Body of pancreas (tissue), 4 donors: ENCODE measurements at regions not wholly inside any gene's neighbourhood (a gene's known extent, or its start where the extent isn't known, plus 50 kb on each side); places are given as distances from the start of the nearest gene placed in this dataset.
"Not testable (repeated sequence)": the region's sequence is repeated elsewhere in the genome, so short reads cannot be mapped to it uniquely, and the experiment has no call there.

Source experiments
- CTCF ChIP-seq, 7 experiments: fragments of 450-650 bp in 4 of 7; fragments of 200-600 bp in 3 of 7; sonication (generic) in 3 of 7; IDR thresholded peaks; one replicate each; pipeline ENCODE4 v1.5.1; 2016 to 2019; ENCODE audit warnings: antibody characterized with exemption in 7 of 7
- POLR2A ChIP-seq, 3 donors: fragments of 450-650 bp; IDR thresholded peaks; one replicate each; pipeline ENCODE4 v1.6.1; 2016; ENCODE audit warnings: antibody characterized with exemption in 3 of 3, mild to moderate bottlenecking in 2 of 3

- not testable (repeated sequence) for TF ChIP-seq CTCF, POLR2A (IDR thresholded peaks at IDR 0.05)
Measured at GRCh38 chr6:56870053-56870452, 84.9 kb upstream of the BEND6 start.
